ENCODE measurements at regions not wholly inside any gene's neighbourhood (a gene's known extent, or its start where the extent isn't known, plus 50 kb on each side); places are given as distances from the start of the nearest gene placed in this dataset.
A peak's percentile ranks its signal among the peaks of the same experiment; 100 is the strongest.

GRCh38 chr11:116217441-116217840 lies 555.3 kb downstream of the BUD13 start:
- DNase-seq: no peak

GRCh38 chr11:116217006-116217405 lies 555.8 kb downstream of the BUD13 start:
- DNase-seq: no peak

- no peak for DNase-seq
Observed at GRCh38 chr11:116215471-116216113, 557.2 kb downstream of the BUD13 start.

- no peak for DNase-seq
Observed at GRCh38 chr11:116211147-116211546, 561.6 kb downstream of the BUD13 start.

GRCh38 chr11:116210663-116211062 lies 562.1 kb downstream of the BUD13 start:
- no peak for DNase-seq

GRCh38 chr11:116209255-116209654 lies 563.5 kb downstream of the BUD13 start:
- no peak for DNase-seq

GRCh38 chr11:116207421-116208141 lies 565.2 kb downstream of the BUD13 start:
- no peak for DNase-seq

GRCh38 chr11:116207019-116207418 lies 565.8 kb downstream of the BUD13 start:
- no peak for DNase-seq

GRCh38 chr11:116202922-116203321 lies 569.9 kb downstream of the BUD13 start:
- no peak for DNase-seq

GRCh38 chr11:116200564-116200963 lies 572.2 kb downstream of the BUD13 start:
- no peak for DNase-seq

GRCh38 chr11:116199182-116199581 lies 573.6 kb downstream of the BUD13 start:
- no peak for DNase-seq

- DNase-seq: no peak
Observed at GRCh38 chr11:116194156-116194904, 578.5 kb downstream of the BUD13 start.

GRCh38 chr11:116193321-116194131 lies 579.3 kb downstream of the BUD13 start:
- peak; percentile 88 for DNase-seq

GRCh38 chr11:116192509-116193210 lies 580.1 kb downstream of the BUD13 start:
- DNase-seq: no peak

GRCh38 chr11:116190861-116191260 lies 581.9 kb downstream of the BUD13 start:
- no peak for DNase-seq

- DNase-seq: no peak
Observed at GRCh38 chr11:116189408-116190170, 583.2 kb downstream of the BUD13 start.

- DNase-seq: no peak
Observed at GRCh38 chr11:116188350-116188749, 584.4 kb downstream of the BUD13 start.

- no peak for DNase-seq
Observed at GRCh38 chr11:116187026-116187425, 585.8 kb downstream of the BUD13 start.

- DNase-seq: no peak
Observed at GRCh38 chr11:116185551-116185950, 587.2 kb downstream of the BUD13 start.

- DNase-seq: no peak
Observed at GRCh38 chr11:116184763-116185162, 588.0 kb downstream of the BUD13 start.
